ENCODE measurements at regions not wholly inside any gene's neighbourhood (a gene's known extent, or its start where the extent isn't known, plus 50 kb on each side); places are given as distances from the start of the nearest gene placed in this dataset.
A peak's percentile ranks its signal among the peaks of the same experiment; 100 is the strongest.

DNA sequence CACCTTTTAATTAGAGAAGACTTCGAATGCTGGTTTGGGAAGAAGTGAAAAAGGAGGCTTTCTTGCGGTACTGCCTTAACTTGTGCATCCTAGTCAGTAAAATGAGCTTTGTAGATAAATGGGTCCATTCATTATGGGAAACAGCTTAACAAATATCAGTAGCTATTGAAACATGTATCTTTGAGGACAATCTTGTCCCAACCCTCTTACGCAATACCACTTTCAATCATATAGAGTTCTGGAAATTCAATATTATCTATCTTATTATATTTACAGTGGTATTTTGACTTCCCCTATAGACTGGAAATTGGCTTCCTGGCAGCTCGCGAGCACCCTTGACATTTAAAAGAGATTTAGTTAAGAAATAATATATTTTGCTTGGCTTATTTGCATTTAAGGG is 565.8 kb upstream of the NUDT12 start:
- intact Hi-C loops (cut with DNase I), result no loop called here

GRCh38 chr5:104126980-104127379 is 564.4 kb upstream of the NUDT12 start:
- Histone ChIP-seq H3K9me3 (no peaks in the 10 kb centered on the region), H3K4me1 (no peaks in the 10 kb centered on the region), H3K36me3 (no peaks in the 10 kb centered on the region), H3K27ac (no peak overlapping the region), H3K4me3 (no peak overlapping the region), H3K27me3 (no peaks in the 10 kb centered on the region)
- DNase-seq (no peak), ATAC-seq (no peak)
- intact Hi-C loops (cut with DNase I), result no loop called here
- WGBS (ENCODE audit: insufficient coverage, low coverage, low lambda C conversion rate, missing lambda C conversion rate), result 11% methylated on average over 1 of the region's 1 CpG
- TF ChIP-seq CTCF (IDR thresholded peaks at IDR 0.05), result no peak
- TF ChIP-seq POLR2A (IDR thresholded peaks at IDR 0.05), result no peak

More for the DNA sequence above, 565.8 kb upstream of the NUDT12 start:
- TF ChIP-seq CTCF (IDR thresholded peaks at IDR 0.05), result no peak
- TF ChIP-seq POLR2A (IDR thresholded peaks at IDR 0.05), result no peak
- WGBS (ENCODE audit: insufficient coverage, low coverage, low lambda C conversion rate, missing lambda C conversion rate), result 51% methylated on average over 5 of the region's 5 CpGs
- Histone ChIP-seq H3K9me3 (no peaks in the 10 kb centered on the region), H3K36me3 (no peaks in the 10 kb centered on the region), H3K4me1 (no peaks in the 10 kb centered on the region), H3K27ac (no peak overlapping the region), H3K4me3 (no peak overlapping the region), H3K27me3 (no peaks in the 10 kb centered on the region)
- ATAC-seq (no peak), DNase-seq (no peak)

DNA sequence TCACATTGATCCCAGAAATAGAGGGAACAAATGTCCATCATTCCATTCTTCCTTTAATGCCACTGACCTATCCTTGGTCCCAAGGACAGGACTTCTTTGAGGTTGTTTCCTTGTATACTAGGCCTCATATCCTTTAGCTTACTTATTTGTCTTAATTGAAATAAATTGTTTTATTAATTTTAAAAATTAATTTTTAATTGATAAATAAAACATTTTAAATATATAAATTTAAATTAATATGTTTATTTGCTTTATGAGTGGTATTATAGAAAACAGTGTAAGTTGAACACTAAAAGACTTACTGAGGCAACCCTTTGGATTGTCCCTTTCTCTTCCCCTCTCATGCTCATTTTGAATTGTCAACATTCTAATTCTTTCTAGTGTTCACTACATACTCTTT is 556.9 kb upstream of the NUDT12 start:
- no peak for TF ChIP-seq CTCF (IDR thresholded peaks at IDR 0.05)
- no peak for TF ChIP-seq POLR2A (IDR thresholded peaks at IDR 0.05)
- H3K27me3 ChIP-seq, result no peaks in the 10 kb centered on the region
- no peak overlapping the region for H3K27ac ChIP-seq
- no peaks in the 10 kb centered on the region for H3K36me3 ChIP-seq
- H3K4me1 ChIP-seq, result no peaks in the 10 kb centered on the region
- no peaks in the 10 kb centered on the region for H3K9me3 ChIP-seq
- H3K4me3 ChIP-seq, result no peak overlapping the region
- no peak for DNase-seq
- intact Hi-C loops (cut with DNase I), result no loop called here
- ATAC-seq, result no peak

GRCh38 chr5:104111632-104112031 is 549.0 kb upstream of the NUDT12 start:
- Histone ChIP-seq H3K4me3 (no peak overlapping the region), H3K9me3 (no peaks in the 10 kb centered on the region), H3K27me3 (no peaks in the 10 kb centered on the region), H3K4me1 (no peaks in the 10 kb centered on the region), H3K36me3 (no peaks in the 10 kb centered on the region), H3K27ac (no peak overlapping the region)
- 50% methylated on average over 2 of the region's 2 CpGs for WGBS (ENCODE audit: insufficient coverage, low coverage, low lambda C conversion rate, missing lambda C conversion rate)
- intact Hi-C loops (cut with DNase I), result no loop called here
- ATAC-seq (peak in 1 of 4 donors; percentile 20), DNase-seq (no peak)
- no peak for TF ChIP-seq POLR2A (IDR thresholded peaks at IDR 0.05)

GRCh38 chr5:104096451-104096850 is 533.9 kb upstream of the NUDT12 start:
- Histone ChIP-seq H3K9me3 (no peaks in the 10 kb centered on the region), H3K36me3 (no peaks in the 10 kb centered on the region), H3K4me3 (no peak overlapping the region), H3K27me3 (no peaks in the 10 kb centered on the region), H3K27ac (no peak overlapping the region), H3K4me1 (no peaks in the 10 kb centered on the region)
- WGBS (ENCODE audit: insufficient coverage, low coverage, low lambda C conversion rate, missing lambda C conversion rate), result 53% methylated on average over 5 of the region's 5 CpGs
- no peak for ATAC-seq
- TF ChIP-seq CTCF (IDR thresholded peaks at IDR 0.05) (no peak), POLR2A (IDR thresholded peaks at IDR 0.05) (no peak)
- intact Hi-C loops (cut with DNase I), result no loop called here
- DNase-seq, result no peak

All from right lobe of liver (tissue), 6 donors.